H9 (cell line): ENCODE measurements at regions not wholly inside any gene's neighbourhood (a gene's known extent, or its start where the extent isn't known, plus 50 kb on each side); places are given as distances from the start of the nearest gene placed in this dataset.

ENCODE experiments used
- DNase-seq: peaks from one replicate; pipeline ENCODE4 v3.0.0-alpha.2; 2017
- H2AFZ ChIP-seq: one replicate; pipeline ENCODE4 v1.6.1; 2013; ENCODE audit warnings: mild to moderate bottlenecking, low read length, control low read depth, moderate library complexity
- H2AK5ac ChIP-seq: 2 replicates; pipeline ENCODE4 v1.6.1; 2013; ENCODE audit warnings: low read length, control low read depth, mixed read lengths; ENCODE audit not compliant: insufficient read length
- H2BK120ac ChIP-seq: one replicate; pipeline ENCODE4 v1.6.1; 2013; ENCODE audit warnings: low read depth, mild to moderate bottlenecking, low read length, control low read depth, inconsistent platforms; ENCODE audit not compliant: poor library complexity, severe bottlenecking
- H2BK12ac ChIP-seq: 2 replicates; pipeline ENCODE4 v1.6.1; 2013; ENCODE audit warnings: low read length, control low read depth, mixed read lengths, low read depth; ENCODE audit not compliant: insufficient read length
- H2BK15ac ChIP-seq: 2 replicates; pipeline ENCODE4 v1.6.1; 2013; ENCODE audit warnings: low read depth, low read length, control low read depth
- H2BK20ac ChIP-seq: one replicate; pipeline ENCODE4 v1.6.1; 2013; ENCODE audit warnings: low read depth, mild to moderate bottlenecking, low read length, control low read depth, inconsistent platforms; ENCODE audit not compliant: poor library complexity, severe bottlenecking
- H2BK5ac ChIP-seq: 2 replicates; pipeline ENCODE4 v1.6.1; 2013; ENCODE audit warnings: low read length, control low read depth, mixed read lengths; ENCODE audit not compliant: insufficient read length
- H3K14ac ChIP-seq: 2 replicates; pipeline ENCODE4 v1.6.1; 2013; ENCODE audit warnings: low read length, control low read depth; ENCODE audit not compliant: insufficient read depth
- H3K18ac ChIP-seq: 2 replicates; pipeline ENCODE4 v1.6.1; 2013; ENCODE audit warnings: low read depth, mild to moderate bottlenecking, mixed read lengths, low read length, control low read depth; ENCODE audit not compliant: insufficient read length
- H3K23ac ChIP-seq: 2 replicates; pipeline ENCODE4 v1.6.1; 2013; ENCODE audit warnings: low read length, control low read depth, mixed read lengths, low read depth; ENCODE audit not compliant: insufficient read length
- H3K23me2 ChIP-seq: 2 replicates; pipeline ENCODE4 v1.6.1; 2013; ENCODE audit warnings: low read depth, mild to moderate bottlenecking, mixed read lengths, low read length, control low read depth; ENCODE audit not compliant: insufficient read length, poor library complexity, severe bottlenecking
- H3K27ac ChIP-seq: 2 replicates; pipeline ENCODE4 v1.5.1; 2013; ENCODE audit warnings: low read length, control low read depth, mixed read lengths, low read depth; ENCODE audit not compliant: insufficient read length
- H3K27me3 ChIP-seq: 2 replicates; pipeline ENCODE4 v1.6.1; 2013; ENCODE audit warnings: low read length, control low read depth, inconsistent platforms; ENCODE audit not compliant: insufficient read depth
- H3K4ac ChIP-seq: 2 replicates; pipeline ENCODE4 v1.6.1; 2013; ENCODE audit warnings: low read depth, mild to moderate bottlenecking, control low read depth, inconsistent platforms, low read length, moderate library complexity
- H3K4me1 ChIP-seq: 2 replicates; pipeline ENCODE4 v1.6.1; 2013; ENCODE audit warnings: low read length, control low read depth, inconsistent platforms; ENCODE audit not compliant: insufficient read depth
- H3K4me2 ChIP-seq: 2 replicates; pipeline ENCODE4 v1.6.1; 2013; ENCODE audit warnings: low read length, control low read depth, mixed read lengths; ENCODE audit not compliant: insufficient read length, insufficient read depth
- H3K56ac ChIP-seq: 2 replicates; pipeline ENCODE4 v1.6.1; 2013; ENCODE audit warnings: low read depth, mild to moderate bottlenecking, mixed read lengths, low read length, control low read depth; ENCODE audit not compliant: insufficient read length
- H3K79me1 ChIP-seq: 2 replicates; pipeline ENCODE4 v1.6.1; 2013; ENCODE audit warnings: low read depth, mild to moderate bottlenecking, moderate library complexity, low read length, control low read depth, inconsistent platforms; ENCODE audit not compliant: insufficient read depth, poor library complexity, severe bottlenecking
- H3K79me2 ChIP-seq: 2 replicates; pipeline ENCODE4 v1.6.1; 2013; ENCODE audit warnings: low read length, control low read depth, inconsistent platforms; ENCODE audit not compliant: insufficient read depth
- H3K9ac ChIP-seq: 2 replicates; pipeline ENCODE4 v1.6.1; 2013; ENCODE audit warnings: low read length, control low read depth, mixed read lengths; ENCODE audit not compliant: insufficient read length; ENCODE audit errors: extremely low read depth
- H3K9me3 ChIP-seq: one replicate; pipeline ENCODE4 v1.6.1; 2013; ENCODE audit warnings: low read depth, low read length, inconsistent platforms; ENCODE audit not compliant: control insufficient read depth
- H3T11ph ChIP-seq: one replicate; pipeline ENCODE4 v1.6.1; 2013; ENCODE audit warnings: mild to moderate bottlenecking, low read length, control low read depth, inconsistent platforms
- H4K20me1 ChIP-seq: one replicate; pipeline ENCODE4 v1.6.1; 2013; ENCODE audit not compliant: control insufficient read depth, insufficient read length, insufficient read depth
- H4K5ac ChIP-seq: 2 replicates; pipeline ENCODE4 v1.6.1; 2013; ENCODE audit warnings: low read depth, mild to moderate bottlenecking, mixed read lengths, low read length, control low read depth; ENCODE audit not compliant: insufficient read length
- H4K8ac ChIP-seq: replicated peaks from 2 replicates; pipeline ENCODE4 v1.6.1; 2013; ENCODE audit warnings: low read length, control low read depth, mixed read lengths, low read depth; ENCODE audit not compliant: insufficient read length
- H4K91ac ChIP-seq: 2 replicates; pipeline ENCODE4 v1.6.1; 2013; ENCODE audit warnings: low read depth, mild to moderate bottlenecking, moderate library complexity, mixed read lengths, low read length, control low read depth; ENCODE audit not compliant: insufficient read length
- H3K27ac Mint-ChIP-seq, 3 experiments: 2 replicates in 2 of 3; 3 replicates in 1 of 3; pipeline ENCODE4 v1.8.0; 2020 to 2021; ENCODE audit warnings: mixed read lengths in 3 of 3, mild to moderate bottlenecking in 1 of 3, moderate library complexity in 1 of 3
- H3K27me3 Mint-ChIP-seq: 2 replicates; pipeline ENCODE4 v1.8.0; 2021; ENCODE audit warnings: low read depth, mild to moderate bottlenecking, moderate library complexity, mixed read lengths
- H3K36me3 Mint-ChIP-seq, 3 experiments: 2 replicates in 2 of 3; 3 replicates in 1 of 3; pipeline ENCODE4 v1.8.0; 2020 to 2021; ENCODE audit warnings: low read depth in 3 of 3, mixed read lengths in 3 of 3; ENCODE audit not compliant: insufficient read depth in 1 of 3
- H3K4me1 Mint-ChIP-seq, 2 experiments: 2 replicates each; pipeline ENCODE4 v1.8.0; 2020; ENCODE audit warnings: mixed read lengths in 2 of 2
- H3K4me3 Mint-ChIP-seq, 2 experiments: 2 replicates in 1 of 2; 3 replicates in 1 of 2; pipeline ENCODE4 v1.8.0; 2020 to 2021; ENCODE audit warnings: mild to moderate bottlenecking in 2 of 2, mixed read lengths in 2 of 2, moderate library complexity in 1 of 2
- H3K9me3 Mint-ChIP-seq, 2 experiments: 2 replicates in 1 of 2; 3 replicates in 1 of 2; pipeline ENCODE4 v1.8.0; 2020; ENCODE audit warnings: mild to moderate bottlenecking in 2 of 2, mixed read lengths in 2 of 2, moderate library complexity in 1 of 2
- CTCF ChIP-seq: fragments of 200-600 bp; sonication (generic); conservative IDR thresholded peaks from 3 replicates; pipeline ENCODE4 v1.8.0; 2021; ENCODE audit warnings: antibody characterized with exemption, mild to moderate bottlenecking

- Histone ChIP-seq H3K9me3 (no peaks in the 10 kb centered on the region), H3K27me3 (no peaks in the 10 kb centered on the region), H3K23me2 (no peaks in the 10 kb centered on the region), H4K91ac (no peak overlapping the region), H2AK5ac (no peak overlapping the region), H3K4me2 (no peak overlapping the region), H3K79me1 (no peaks in the 10 kb centered on the region), H2BK15ac (no peak overlapping the region), H3K79me2 (no peaks in the 10 kb centered on the region), H3T11ph (no peak overlapping the region), H2AFZ (no peak overlapping the region), H4K8ac (no peak overlapping the region), H2BK12ac (no peak overlapping the region), H3K4me1 (no peaks in the 10 kb centered on the region; the same call in 1 of the 2 replicates), H2BK20ac (no peak overlapping the region), H3K14ac (no peak overlapping the region), H3K27ac (no peak overlapping the region), H3K9ac (no peak overlapping the region), H2BK120ac (no peak overlapping the region), H3K18ac (no peak overlapping the region), H2BK5ac (no peak overlapping the region), H3K4ac (no peak overlapping the region), H4K20me1 (no peaks in the 10 kb centered on the region), H4K5ac (no peak overlapping the region), H3K23ac (no peak overlapping the region), H3K56ac (no peak overlapping the region)
- Mint-ChIP-seq H3K4me3 (no peak overlapping the region), H3K27ac (no peak overlapping the region), H3K4me1 (peaks cover 0 to 7% of the 10 kb centered on the region in 2 experiments; a peak in 2 of 4 replicates), H3K36me3 (no peaks in the 10 kb centered on the region), H3K9me3 (no peaks in the 10 kb centered on the region), H3K27me3 (no peaks in the 10 kb centered on the region)
- no peak for TF ChIP-seq CTCF
- DNase-seq, result no peak
Observed at GRCh38 chr2:211126256-211126655, 569.9 kb downstream of the CPS1 start.
